ENCODE measurements at regions not wholly inside any gene's neighbourhood (a gene's known extent, or its start where the extent isn't known, plus 50 kb on each side); places are given as distances from the start of the nearest gene placed in this dataset.

- intact Hi-C loops (cut with micrococcal nuclease; ENCODE audit: unreplicated experiment): no loop called here
- Histone ChIP-seq H3K36me3 (ENCODE audit: insufficient read depth, low read length, poor library complexity, severe bottlenecking) (no peaks in the 10 kb centered on the region), H3K4me3 (ENCODE audit: low read depth, low read length, poor library complexity, severe bottlenecking) (peak overlapping the region; percentile 51), H3K27me3 (replicated peaks; ENCODE audit: insufficient read depth, low read depth, low read length, poor library complexity) (no peaks in the 10 kb centered on the region), H3K4me1 (ENCODE audit: insufficient read depth, low read length, poor library complexity, severe bottlenecking) (peaks cover 8% of the 10 kb centered on the region), H3K9me3 (ENCODE audit: low read depth, low read length, poor library complexity, severe bottlenecking) (no peaks in the 10 kb centered on the region), H3K27ac (ENCODE audit: low read depth, low read length, poor library complexity, severe bottlenecking) (peak overlapping the region; percentile 65)
- peak; percentile 74 for DNase-seq (ENCODE audit: low spot score)
- no TSS peak for BruUV-seq (replicated peaks)
- TF ChIP-seq CTCF (conservative IDR thresholded peaks at IDR 0.05; ENCODE audit: low read depth, low read length) (no peak), EZH2 (IDR thresholded peaks at IDR 0.05; ENCODE audit: borderline replicate concordance, low read depth, low read length, poor library complexity, severe bottlenecking) (no peak)
- POLR2A ChIA-PET (ENCODE audit: low non-redundant PET): interaction anchor here (0.7 kb wide), 1 partner anchor 85 kb away, joined by 13 read pairs; no protein-coding TSS in a partner anchor
- CTCF ChIA-PET: no interaction called here
Observed at GRCh38 chr9:129550199-129550839, 70.6 kb downstream of the C9orf50 start.

- H3K27ac ChIP-seq (ENCODE audit: low read depth, low read length, poor library complexity, severe bottlenecking): peak overlapping the region; percentile 65
- peak overlapping the region; percentile 51 for H3K4me3 ChIP-seq (ENCODE audit: low read depth, low read length, poor library complexity, severe bottlenecking)
- H3K27me3 ChIP-seq (replicated peaks; ENCODE audit: insufficient read depth, low read depth, low read length, poor library complexity): no peaks in the 10 kb centered on the region
- no peaks in the 10 kb centered on the region for H3K9me3 ChIP-seq (ENCODE audit: low read depth, low read length, poor library complexity, severe bottlenecking)
- no peak for TF ChIP-seq CTCF (conservative IDR thresholded peaks at IDR 0.05; ENCODE audit: low read depth, low read length)
- no peak for TF ChIP-seq EZH2 (IDR thresholded peaks at IDR 0.05; ENCODE audit: borderline replicate concordance, low read depth, low read length, poor library complexity, severe bottlenecking)
- BruUV-seq (replicated peaks): no TSS peak
- H3K4me1 ChIP-seq (ENCODE audit: insufficient read depth, low read length, poor library complexity, severe bottlenecking): peaks cover 8% of the 10 kb centered on the region
- DNase-seq (ENCODE audit: low spot score): no peak
- no peaks in the 10 kb centered on the region for H3K36me3 ChIP-seq (ENCODE audit: insufficient read depth, low read length, poor library complexity, severe bottlenecking)
- intact Hi-C loops (cut with micrococcal nuclease; ENCODE audit: unreplicated experiment): no loop called here
- POLR2A ChIA-PET (ENCODE audit: low non-redundant PET): no interaction called here
- CTCF ChIA-PET: no interaction called here
Observed at GRCh38 chr9:129549684-129550083, 71.2 kb downstream of the C9orf50 start.

GRCh38 chr9:129549139-129549538 is 71.8 kb downstream of the C9orf50 start:
- no peak for DNase-seq (ENCODE audit: low spot score)
- Histone ChIP-seq H3K27ac (ENCODE audit: low read depth, low read length, poor library complexity, severe bottlenecking) (no peak overlapping the region), H3K27me3 (replicated peaks; ENCODE audit: insufficient read depth, low read depth, low read length, poor library complexity) (no peaks in the 10 kb centered on the region), H3K4me1 (ENCODE audit: insufficient read depth, low read length, poor library complexity, severe bottlenecking) (peaks cover 8% of the 10 kb centered on the region), H3K4me3 (ENCODE audit: low read depth, low read length, poor library complexity, severe bottlenecking) (no peak overlapping the region), H3K36me3 (ENCODE audit: insufficient read depth, low read length, poor library complexity, severe bottlenecking) (no peaks in the 10 kb centered on the region), H3K9me3 (ENCODE audit: low read depth, low read length, poor library complexity, severe bottlenecking) (no peaks in the 10 kb centered on the region)
- TF ChIP-seq CTCF (conservative IDR thresholded peaks at IDR 0.05; ENCODE audit: low read depth, low read length) (no peak), EZH2 (IDR thresholded peaks at IDR 0.05; ENCODE audit: borderline replicate concordance, low read depth, low read length, poor library complexity, severe bottlenecking) (no peak)
- BruUV-seq (replicated peaks): no TSS peak
- POLR2A ChIA-PET (ENCODE audit: low non-redundant PET): interaction anchor here (0.5 kb wide), 1 partner anchor 59 kb away, joined by 8 read pairs; no protein-coding TSS in a partner anchor
- CTCF ChIA-PET: no interaction called here
- intact Hi-C loops (cut with micrococcal nuclease; ENCODE audit: unreplicated experiment): no loop called here
